Glomerular endothelial cell (primary cell): ENCODE measurements at regions not wholly inside any gene's neighbourhood (a gene's known extent, or its start where the extent isn't known, plus 50 kb on each side); places are given as distances from the start of the nearest gene placed in this dataset.

Experiments
- DNase-seq: peaks from one replicate; pipeline ENCODE4 v3.0.0-alpha.2; 2011; ENCODE audit warnings: low read depth, low spot score; ENCODE audit errors: extremely low read depth

- DNase-seq, result no peak
Measured at GRCh38 chr6:137751768-137752560, 115.1 kb upstream of the TNFAIP3 start.

GRCh38 chr6:137754366-137754765, 112.7 kb upstream of the TNFAIP3 start:
- DNase-seq, result no peak

GRCh38 chr6:137754866-137755265, 112.2 kb upstream of the TNFAIP3 start:
- DNase-seq, result no peak

GRCh38 chr6:137755284-137755683, 111.8 kb upstream of the TNFAIP3 start:
- no peak for DNase-seq

- DNase-seq, result no peak
Measured at GRCh38 chr6:137756788-137757187, 110.3 kb upstream of the TNFAIP3 start.

- DNase-seq, result no peak
Measured at GRCh38 chr6:137758661-137759060, 108.4 kb upstream of the TNFAIP3 start.

- DNase-seq, result no peak
Measured at GRCh38 chr6:137759624-137760023, 107.4 kb upstream of the TNFAIP3 start.

GRCh38 chr6:137761072-137761471, 106.0 kb upstream of the TNFAIP3 start:
- DNase-seq, result no peak

- DNase-seq, result no peak
Measured at GRCh38 chr6:137761487-137761886, 105.6 kb upstream of the TNFAIP3 start.

- no peak for DNase-seq
Measured at GRCh38 chr6:137762168-137763090, 104.6 kb upstream of the TNFAIP3 start.

GRCh38 chr6:137763436-137763835, 103.6 kb upstream of the TNFAIP3 start:
- DNase-seq, result no peak

- DNase-seq, result no peak
Measured at GRCh38 chr6:137763886-137764285, 103.2 kb upstream of the TNFAIP3 start.

- DNase-seq, result no peak
Measured at GRCh38 chr6:137764464-137764863, 102.6 kb upstream of the TNFAIP3 start.

GRCh38 chr6:137765059-137765458, 102.0 kb upstream of the TNFAIP3 start:
- DNase-seq, result no peak

- no peak for DNase-seq
Measured at GRCh38 chr6:137766596-137767370, 100.3 kb upstream of the TNFAIP3 start.

- DNase-seq, result no peak
Measured at GRCh38 chr6:137767465-137767864, 99.6 kb upstream of the TNFAIP3 start.

GRCh38 chr6:137767911-137768690, 99.0 kb upstream of the TNFAIP3 start:
- DNase-seq, result no peak

GRCh38 chr6:137768935-137769334, 98.1 kb upstream of the TNFAIP3 start:
- no peak for DNase-seq

GRCh38 chr6:137769797-137770362, 97.2 kb upstream of the TNFAIP3 start:
- DNase-seq, result no peak
